Upper lobe of left lung (tissue), 4 donors: ENCODE measurements at regions not wholly inside any gene's neighbourhood (a gene's known extent, or its start where the extent isn't known, plus 50 kb on each side); places are given as distances from the start of the nearest gene placed in this dataset.

ENCODE experiments used
- POLR2AphosphoS5 ChIP-seq, 2 donors: sonication (generic); formaldehyde crosslinking; IDR thresholded peaks; one replicate each; pipeline ENCODE4 v1.5.1; 2017; ENCODE audit warnings: antibody characterized with exemption in 2 of 2
- TF ChIP-seq, protein P1 (sequence below), 6 experiments: fragments of 450-650 bp in 4 of 6; fragments of 200-600 bp in 2 of 6; sonication (generic) in 2 of 6; IDR thresholded peaks; one replicate each; pipeline ENCODE4 v1.5.1; 2016 to 2019; ENCODE audit warnings: antibody characterized with exemption in 6 of 6

DNA sequence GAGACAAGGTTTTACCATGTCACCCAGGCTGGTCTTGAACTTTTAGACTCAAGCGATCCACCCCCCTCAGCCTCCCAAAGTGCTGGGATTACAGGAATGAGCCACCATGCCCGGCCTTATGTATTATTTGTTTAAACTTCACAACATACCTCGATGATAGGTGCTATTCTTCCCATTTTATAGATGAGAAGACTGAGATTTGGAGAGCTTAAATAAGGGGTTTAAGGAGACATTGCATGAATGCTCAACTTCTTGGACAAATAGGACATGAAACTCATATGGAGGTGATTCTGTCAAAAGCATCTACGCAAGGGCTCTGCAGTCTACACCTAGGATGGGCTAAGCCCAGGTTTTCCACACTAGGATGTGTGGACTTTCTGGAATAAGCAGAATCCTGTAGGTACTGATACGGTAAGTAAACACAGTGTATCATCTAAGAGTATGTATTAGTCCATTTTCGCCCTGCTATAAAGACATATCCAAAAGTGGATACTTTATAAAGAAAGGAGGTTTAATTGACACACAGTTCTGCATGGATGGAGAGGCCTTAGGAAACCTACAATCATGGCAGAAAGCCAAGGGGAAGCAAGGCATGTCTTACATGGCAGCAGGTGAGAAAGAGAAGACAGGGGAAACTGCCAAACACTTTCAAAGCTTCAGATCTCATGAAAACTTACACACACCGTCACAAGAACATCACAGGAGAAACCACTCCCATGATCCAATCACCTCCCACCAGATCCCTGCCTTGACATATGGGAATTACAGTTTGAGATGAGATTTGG is 62.8 kb upstream of the CAPRIN1 start:
- TF ChIP-seq, protein P1, sequence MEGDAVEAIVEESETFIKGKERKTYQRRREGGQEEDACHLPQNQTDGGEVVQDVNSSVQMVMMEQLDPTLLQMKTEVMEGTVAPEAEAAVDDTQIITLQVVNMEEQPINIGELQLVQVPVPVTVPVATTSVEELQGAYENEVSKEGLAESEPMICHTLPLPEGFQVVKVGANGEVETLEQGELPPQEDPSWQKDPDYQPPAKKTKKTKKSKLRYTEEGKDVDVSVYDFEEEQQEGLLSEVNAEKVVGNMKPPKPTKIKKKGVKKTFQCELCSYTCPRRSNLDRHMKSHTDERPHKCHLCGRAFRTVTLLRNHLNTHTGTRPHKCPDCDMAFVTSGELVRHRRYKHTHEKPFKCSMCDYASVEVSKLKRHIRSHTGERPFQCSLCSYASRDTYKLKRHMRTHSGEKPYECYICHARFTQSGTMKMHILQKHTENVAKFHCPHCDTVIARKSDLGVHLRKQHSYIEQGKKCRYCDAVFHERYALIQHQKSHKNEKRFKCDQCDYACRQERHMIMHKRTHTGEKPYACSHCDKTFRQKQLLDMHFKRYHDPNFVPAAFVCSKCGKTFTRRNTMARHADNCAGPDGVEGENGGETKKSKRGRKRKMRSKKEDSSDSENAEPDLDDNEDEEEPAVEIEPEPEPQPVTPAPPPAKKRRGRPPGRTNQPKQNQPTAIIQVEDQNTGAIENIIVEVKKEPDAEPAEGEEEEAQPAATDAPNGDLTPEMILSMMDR (IDR thresholded peaks at IDR 0.05) = no peak
- no peak for TF ChIP-seq POLR2AphosphoS5 (IDR thresholded peaks at IDR 0.05)
